Keratinocyte (primary cell): ENCODE measurements at regions not wholly inside any gene's neighbourhood (a gene's known extent, or its start where the extent isn't known, plus 50 kb on each side); places are given as distances from the start of the nearest gene placed in this dataset.

Experiments used
- DNase-seq: peaks from one replicate; pipeline ENCODE4 v3.0.0-alpha.2; 2011; ENCODE audit warnings: low read depth, missing footprints, low spot score
- FAIRE-seq: peaks from 2 replicates; lab custom pipeline; 2011; peaks lifted over from hg19 to GRCh38; lab: Jason Lieb, UNC
- H2AFZ ChIP-seq: 2 replicates; pipeline ENCODE4 v1.6.0; 2012; ENCODE audit warnings: low read length, control low read depth, inconsistent platforms; ENCODE audit not compliant: control insufficient read depth
- H3K27ac ChIP-seq: 2 replicates; pipeline ENCODE4 v1.5.1; 2011; ENCODE audit warnings: low read length; ENCODE audit not compliant: control insufficient read depth, insufficient read depth
- H3K27me3 ChIP-seq: 3 replicates; pipeline ENCODE4 v1.6.0; 2011; ENCODE audit warnings: low read length; ENCODE audit not compliant: control insufficient read depth, insufficient read depth; ENCODE audit errors: extremely low read depth
- H3K36me3 ChIP-seq, 2 experiments: 2 replicates in 1 of 2; 3 replicates in 1 of 2; pipeline ENCODE4 v1.5.1; 2011; ENCODE audit warnings: low read length in 2 of 2, mild to moderate bottlenecking in 1 of 2; ENCODE audit not compliant: control insufficient read depth in 2 of 2, insufficient read depth in 2 of 2; ENCODE audit errors: extremely low read depth in 1 of 2
- H3K4me1 ChIP-seq: 3 replicates; pipeline ENCODE4 v1.5.1; 2011; ENCODE audit warnings: low read length; ENCODE audit not compliant: control insufficient read depth, insufficient read depth; ENCODE audit errors: extremely low read depth
- H3K4me2 ChIP-seq: 3 replicates; pipeline ENCODE4 v1.6.0; 2011; ENCODE audit warnings: low read depth, low read length; ENCODE audit not compliant: control insufficient read depth, insufficient read depth; ENCODE audit errors: extremely low read depth
- H3K4me3 ChIP-seq, 3 experiments: fragments of 200-600 bp in 1 of 3; sonication (generic) in 1 of 3; 2 replicates in 2 of 3; 3 replicates in 1 of 3; pipeline ENCODE4 v1.5.1; 2011 to 2016; ENCODE audit warnings: low read length in 3 of 3, mild to moderate bottlenecking in 3 of 3, control low read depth in 2 of 3, inconsistent platforms in 1 of 3, low read depth in 1 of 3, mixed read lengths in 1 of 3, mixed run types in 1 of 3, moderate library complexity in 1 of 3; ENCODE audit not compliant: control insufficient read depth in 2 of 3, insufficient read depth in 2 of 3; ENCODE audit errors: extremely low read depth in 1 of 3
- H3K79me2 ChIP-seq: 2 replicates; pipeline ENCODE4 v1.6.0; 2012; ENCODE audit warnings: low read length; ENCODE audit not compliant: control insufficient read depth, insufficient read depth
- H3K9ac ChIP-seq: 3 replicates; pipeline ENCODE4 v1.6.0; 2011; ENCODE audit warnings: low read length; ENCODE audit not compliant: control insufficient read depth, insufficient read depth; ENCODE audit errors: extremely low read depth
- H3K9me1 ChIP-seq: 3 replicates; pipeline ENCODE4 v1.6.0; 2011; ENCODE audit warnings: low read length; ENCODE audit not compliant: control insufficient read depth, insufficient read depth; ENCODE audit errors: extremely low read depth
- H3K9me3 ChIP-seq: 2 replicates; pipeline ENCODE4 v1.5.1; 2012; ENCODE audit warnings: low read depth, low read length; ENCODE audit not compliant: control insufficient read depth
- H4K20me1 ChIP-seq: 3 replicates; pipeline ENCODE4 v1.6.0; 2011; ENCODE audit warnings: low read length; ENCODE audit not compliant: control insufficient read depth, insufficient read depth; ENCODE audit errors: extremely low read depth
- CTCF ChIP-seq, 3 experiments: IDR thresholded peaks in 1 of 3; conservative IDR thresholded peaks in 1 of 3; optimal IDR thresholded peaks in 1 of 3; 2 replicates in 2 of 3; 3 replicates in 1 of 3; pipeline versions ENCODE3 to v1.5.1; 2011; ENCODE audit warnings: low read length in 3 of 3, mild to moderate bottlenecking in 3 of 3, moderate library complexity in 2 of 3, control low read depth in 1 of 3, inconsistent platforms in 1 of 3; ENCODE audit not compliant: insufficient read depth in 2 of 3; ENCODE audit errors: extremely low read depth in 1 of 3
- EZH2 ChIP-seq: IDR thresholded peaks from one replicate; pipeline ENCODE4 v1.6.1; 2012; ENCODE audit warnings: inconsistent platforms, mild to moderate bottlenecking, low read length, moderate library complexity
- dilution Hi-C: fragments of 300-500 bp; cut with MboI; formaldehyde crosslinking; loops from one replicate; pipeline ENCODE4 v1.7.0; 2020; ENCODE audit warnings: low sequenced_read_pairs; ENCODE audit not compliant: extremely low pct_ligation_motif_present

DNA sequence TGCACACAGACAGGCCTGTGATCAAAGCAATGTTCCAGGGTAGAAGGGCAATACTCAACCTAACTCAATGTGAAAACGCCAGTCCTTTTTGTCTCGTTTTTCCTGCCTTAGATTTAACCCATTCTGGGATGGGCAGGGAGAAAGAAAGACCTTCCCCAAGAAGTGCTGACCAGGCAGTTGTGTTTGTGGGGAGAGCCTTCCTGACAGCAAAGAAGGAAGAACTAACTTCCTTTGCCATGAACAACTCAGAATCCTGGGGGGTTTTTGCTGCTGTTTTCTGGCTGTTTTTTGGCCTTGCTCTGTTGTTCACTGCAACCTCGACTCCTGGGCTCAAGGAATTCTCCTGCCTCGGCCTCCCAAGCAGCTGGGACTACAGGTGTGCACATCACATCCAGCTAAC is 112.0 kb upstream of the RAB4A start:
- Histone ChIP-seq H3K9me1 (no peaks in the 10 kb centered on the region), H3K9me3 (no peaks in the 10 kb centered on the region), H3K4me2 (no peak overlapping the region), H3K4me3 (no peak overlapping the region), H3K4me1 (no peaks in the 10 kb centered on the region), H3K27me3 (peaks cover 25% of the 10 kb centered on the region), H3K9ac (no peak overlapping the region), H3K27ac (no peak overlapping the region), H3K79me2 (no peaks in the 10 kb centered on the region), H2AFZ (no peak overlapping the region), H3K36me3 (no peaks in the 10 kb centered on the region), H4K20me1 (no peaks in the 10 kb centered on the region)
- DNase-seq (no peak), FAIRE-seq (no peak)
- dilution Hi-C loops = no loop called here
- TF ChIP-seq EZH2 = no peak

GRCh38 chr1:229159668-229160544 is 111.0 kb upstream of the RAB4A start:
- no peaks in the 10 kb centered on the region for H3K9me3 ChIP-seq
- no peak overlapping the region for H3K27ac ChIP-seq
- no peaks in the 10 kb centered on the region for H3K4me1 ChIP-seq
- H3K9ac ChIP-seq = no peak overlapping the region
- dilution Hi-C loops = no loop called here
- no peak for TF ChIP-seq CTCF (optimal IDR thresholded peaks at IDR 0.05 in 1 of 3, IDR thresholded peaks at IDR 0.05 in 1 of 3, conservative IDR thresholded peaks at IDR 0.05 in 1 of 3; ENCODE audit: extremely low read depth in 1 of 3, insufficient read depth in 2 of 3, low read length in 3 of 3)
- TF ChIP-seq EZH2 = no peak
- no peak for FAIRE-seq
- H3K27me3 ChIP-seq = peaks cover 28% of the 10 kb centered on the region
- no peak overlapping the region for H3K4me2 ChIP-seq
- no peaks in the 10 kb centered on the region for H3K9me1 ChIP-seq
- H4K20me1 ChIP-seq = no peaks in the 10 kb centered on the region
- no peaks in the 10 kb centered on the region for H3K36me3 ChIP-seq
- no peak overlapping the region for H3K4me3 ChIP-seq
- no peak for DNase-seq
- H2AFZ ChIP-seq = no peak overlapping the region
- no peaks in the 10 kb centered on the region for H3K79me2 ChIP-seq
